ENCODE measurements at regions not wholly inside any gene's neighbourhood (a gene's known extent, or its start where the extent isn't known, plus 50 kb on each side); places are given as distances from the start of the nearest gene placed in this dataset.

GRCh38 chr4:132548463-132548862 is 600.6 kb upstream of the PCDH10 start:
- Histone ChIP-seq H3K27me3 (no peaks in the 10 kb centered on the region), H3K9me3 (no peaks in the 10 kb centered on the region), H3K4me1 (no peaks in the 10 kb centered on the region), H3K27ac (no peak overlapping the region), H3K4me3 (no peak overlapping the region), H3K36me3 (no peaks in the 10 kb centered on the region)
- DNase-seq (ENCODE audit: low spot score in 2 of 2), result no peak
- TF ChIP-seq, protein P1, sequence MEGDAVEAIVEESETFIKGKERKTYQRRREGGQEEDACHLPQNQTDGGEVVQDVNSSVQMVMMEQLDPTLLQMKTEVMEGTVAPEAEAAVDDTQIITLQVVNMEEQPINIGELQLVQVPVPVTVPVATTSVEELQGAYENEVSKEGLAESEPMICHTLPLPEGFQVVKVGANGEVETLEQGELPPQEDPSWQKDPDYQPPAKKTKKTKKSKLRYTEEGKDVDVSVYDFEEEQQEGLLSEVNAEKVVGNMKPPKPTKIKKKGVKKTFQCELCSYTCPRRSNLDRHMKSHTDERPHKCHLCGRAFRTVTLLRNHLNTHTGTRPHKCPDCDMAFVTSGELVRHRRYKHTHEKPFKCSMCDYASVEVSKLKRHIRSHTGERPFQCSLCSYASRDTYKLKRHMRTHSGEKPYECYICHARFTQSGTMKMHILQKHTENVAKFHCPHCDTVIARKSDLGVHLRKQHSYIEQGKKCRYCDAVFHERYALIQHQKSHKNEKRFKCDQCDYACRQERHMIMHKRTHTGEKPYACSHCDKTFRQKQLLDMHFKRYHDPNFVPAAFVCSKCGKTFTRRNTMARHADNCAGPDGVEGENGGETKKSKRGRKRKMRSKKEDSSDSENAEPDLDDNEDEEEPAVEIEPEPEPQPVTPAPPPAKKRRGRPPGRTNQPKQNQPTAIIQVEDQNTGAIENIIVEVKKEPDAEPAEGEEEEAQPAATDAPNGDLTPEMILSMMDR (IDR thresholded peaks at IDR 0.05), result no peak
- WGBS, result 88% methylated on average over 4 of the region's 4 CpGs

DNA sequence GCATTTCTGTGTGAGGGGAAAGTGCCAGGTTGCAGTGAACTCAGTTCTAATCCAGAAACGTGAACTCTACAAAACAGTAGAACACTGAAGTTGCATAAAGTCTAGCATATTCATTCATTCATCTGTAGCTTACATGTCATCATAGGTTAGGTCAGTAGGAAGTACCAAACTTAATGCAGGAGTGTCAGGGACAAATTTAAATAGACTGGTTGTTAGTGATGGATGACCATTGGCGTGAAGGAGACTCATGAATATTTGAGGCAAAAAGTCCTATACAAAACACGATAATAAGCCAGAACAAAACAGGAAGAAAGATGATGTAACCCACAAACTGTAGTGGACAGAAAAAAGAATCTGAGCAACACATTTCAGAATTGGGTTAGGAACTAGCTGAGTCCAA is 592.8 kb upstream of the PCDH10 start:
- WGBS, result 84% methylated on average over 3 of the region's 3 CpGs

GRCh38 chr4:132557660-132558059 is 591.4 kb upstream of the PCDH10 start:
- no peak for DNase-seq (ENCODE audit: low spot score in 2 of 2)
- H3K36me3 ChIP-seq, result no peaks in the 10 kb centered on the region
- H3K4me3 ChIP-seq, result no peak overlapping the region
- H3K27ac ChIP-seq, result no peak overlapping the region
- no peaks in the 10 kb centered on the region for H3K27me3 ChIP-seq
- H3K4me1 ChIP-seq, result no peaks in the 10 kb centered on the region
- no peak for TF ChIP-seq POLR2A (IDR thresholded peaks at IDR 0.05)
- no peaks in the 10 kb centered on the region for H3K9me3 ChIP-seq

More for the DNA sequence above, 592.8 kb upstream of the PCDH10 start:
- DNase-seq (ENCODE audit: low spot score in 2 of 2), result no peak
- TF ChIP-seq POLR2AphosphoS5 (IDR thresholded peaks at IDR 0.05) (no peak), EP300 (IDR thresholded peaks at IDR 0.05) (no peak)
- TF ChIP-seq, protein P1 (IDR thresholded peaks at IDR 0.05), result no peak
- Histone ChIP-seq H3K9me3 (no peaks in the 10 kb centered on the region), H3K27ac (no peak overlapping the region), H3K36me3 (no peaks in the 10 kb centered on the region), H3K4me3 (no peak overlapping the region), H3K27me3 (no peaks in the 10 kb centered on the region), H3K4me1 (no peaks in the 10 kb centered on the region)

DNA sequence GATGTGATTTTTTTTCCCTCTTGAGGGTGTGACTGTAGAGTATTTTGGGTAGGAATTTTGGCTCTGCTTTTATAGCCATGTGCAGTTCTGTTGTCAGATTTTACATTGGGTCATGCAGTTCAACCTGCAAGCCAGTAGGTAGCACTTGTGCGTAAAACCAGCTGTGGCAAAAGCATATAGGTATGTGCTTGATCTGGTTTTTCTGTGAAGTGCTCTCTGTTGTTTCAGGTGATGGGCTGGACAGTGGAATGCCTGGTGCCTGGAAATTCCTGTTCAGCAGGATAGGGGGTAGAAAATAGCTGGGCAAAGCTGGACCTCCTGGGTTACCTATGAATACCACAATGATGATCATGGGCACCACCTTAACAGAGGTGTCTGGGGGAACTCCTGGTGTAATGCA is 584.2 kb upstream of the PCDH10 start:
- no peak overlapping the region for H3K4me3 ChIP-seq
- no peak overlapping the region for H3K27ac ChIP-seq
- H3K4me1 ChIP-seq, result no peaks in the 10 kb centered on the region
- 50% methylated on average over 1 of the region's 1 CpG for WGBS
- TF ChIP-seq EP300 (IDR thresholded peaks at IDR 0.05), result no peak
- no peaks in the 10 kb centered on the region for H3K9me3 ChIP-seq
- H3K36me3 ChIP-seq, result no peaks in the 10 kb centered on the region
- no peaks in the 10 kb centered on the region for H3K27me3 ChIP-seq
- no peak for DNase-seq (ENCODE audit: low spot score in 2 of 2)

DNA sequence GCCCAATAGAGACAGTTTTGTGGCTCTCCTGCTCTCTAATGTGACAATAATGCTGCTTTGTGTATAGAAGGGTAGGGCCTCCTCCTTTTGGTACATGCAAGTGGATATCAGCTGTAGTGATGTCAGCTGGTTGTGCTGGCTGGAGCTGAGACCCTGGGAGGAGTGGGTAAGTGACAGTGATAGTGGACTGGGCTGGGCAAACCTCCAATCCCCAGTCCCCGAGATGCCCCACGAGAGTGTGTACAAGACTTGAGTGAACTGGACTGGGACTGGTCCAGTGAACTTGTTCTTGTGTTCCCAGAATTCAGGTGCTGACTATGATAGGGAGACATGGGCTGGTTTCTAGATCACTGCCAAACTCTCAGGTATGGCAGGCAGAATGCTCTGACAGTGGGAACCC is 583.6 kb upstream of the PCDH10 start:
- 95% methylated on average over 2 of the region's 2 CpGs for WGBS
- no peaks in the 10 kb centered on the region for H3K4me1 ChIP-seq
- no peak for DNase-seq (ENCODE audit: low spot score in 2 of 2)
- H3K27me3 ChIP-seq, result no peaks in the 10 kb centered on the region
- H3K4me3 ChIP-seq, result no peak overlapping the region
- no peaks in the 10 kb centered on the region for H3K9me3 ChIP-seq
- no peaks in the 10 kb centered on the region for H3K36me3 ChIP-seq
- TF ChIP-seq POLR2A (IDR thresholded peaks at IDR 0.05) (no peak), POLR2AphosphoS5 (IDR thresholded peaks at IDR 0.05) (no peak), EP300 (IDR thresholded peaks at IDR 0.05) (no peak)
- TF ChIP-seq, protein P1 (IDR thresholded peaks at IDR 0.05), result no peak
- no peak overlapping the region for H3K27ac ChIP-seq

- DNase-seq (ENCODE audit: low spot score in 2 of 2), result no peak
- Histone ChIP-seq H3K27me3 (no peaks in the 10 kb centered on the region), H3K36me3 (no peaks in the 10 kb centered on the region), H3K9me3 (no peaks in the 10 kb centered on the region), H3K4me3 (no peak overlapping the region), H3K4me1 (no peaks in the 10 kb centered on the region), H3K27ac (no peak overlapping the region)
- TF ChIP-seq, protein P1 (IDR thresholded peaks at IDR 0.05), result no peak
- no peak for TF ChIP-seq POLR2A (IDR thresholded peaks at IDR 0.05)
- TF ChIP-seq EP300 (IDR thresholded peaks at IDR 0.05), result no peak
- no peak for TF ChIP-seq POLR2AphosphoS5 (IDR thresholded peaks at IDR 0.05)
- WGBS, result 35% methylated on average over 6 of the region's 6 CpGs
These were observed 576.9 kb upstream of the PCDH10 start for GRCh38 chr4:132572210-132572609.
